HCT116 (cell line): ENCODE measurements at regions not wholly inside any gene's neighbourhood (a gene's known extent, or its start where the extent isn't known, plus 50 kb on each side); places are given as distances from the start of the nearest gene placed in this dataset.
A peak's percentile ranks its signal among the peaks of the same experiment; 100 is the strongest.

ENCODE experiments used
- ATAC-seq: fragments of 200-7000 bp; cut with Tn5 transposase; 2 replicates; pipeline ENCODE4 v1.9.1; 2020; ENCODE audit warnings: mild to moderate bottlenecking, moderate library complexity
- BruUV-seq: library from RNA; stranded (reverse); fragments of 400-500 nt; replicated peaks from 2 replicates; lab custom pipeline; 2021; lab: Mats Ljungman, UMichigan
- CTCF ChIA-PET: fragments of 300-600 bp; sonication (Branson Sonifier 250); formaldehyde crosslinking; loops from one replicate; lab custom pipeline; 2021; ENCODE audit warnings: antibody characterized with exemption; lab: Charles Lee
- POLR2A ChIA-PET: fragments of 300-600, 350-600 bp; sonication (Branson Sonifier 250); formaldehyde crosslinking; loops from one replicate; lab custom pipeline; 2021; ENCODE audit warnings: antibody characterized with exemption; lab: Charles Lee
- RAD21 ChIA-PET, 2 experiments: fragments of 300-600 bp; sonication (Branson Sonifier 250); formaldehyde crosslinking; loops; one replicate each; lab custom pipeline; 2023; ENCODE audit warnings: low total read pairs in 2 of 2; ENCODE audit not compliant: uncharacterized antibody in 2 of 2, unreplicated experiment in 2 of 2, low non-redundant PET in 1 of 2; lab: Charles Lee
- DNase-seq: peaks from one replicate; pipeline ENCODE4 v3.0.0-alpha.2; 2010; ENCODE audit warnings: low read depth, low spot score
- H2AFZ ChIP-seq: fragments of 200-600 bp; shearing (Covaris generic), sonication (generic); 2 replicates; pipeline ENCODE4 v1.6.1; 2017; ENCODE audit warnings: low read depth, mixed run types, mixed read lengths, antibody characterized with exemption, low read length; ENCODE audit not compliant: poor library complexity, severe bottlenecking
- H3K27ac ChIP-seq: 2 replicates; pipeline ENCODE4 v1.5.1; 2012; ENCODE audit warnings: low read depth, low read length
- H3K27me3 ChIP-seq: fragments of 200-600 bp; sonication (generic); 2 replicates; pipeline ENCODE4 v1.6.1; 2016; ENCODE audit warnings: mixed run types, low read length, mixed read lengths; ENCODE audit not compliant: insufficient read depth
- H3K36me3 ChIP-seq, 2 experiments: fragments of 200-500 bp in 1 of 2; fragments of 200-600 bp in 1 of 2; sonication (Bioruptor generic) in 1 of 2; sonication (generic) in 1 of 2; 2 replicates each; pipeline versions ENCODE4 v1.5.1 to v1.6.1; 2014 to 2016; ENCODE audit warnings: low read length in 2 of 2, inconsistent platforms in 1 of 2, mixed read lengths in 1 of 2, mixed run types in 1 of 2; ENCODE audit not compliant: insufficient read depth in 2 of 2, control insufficient read depth in 1 of 2
- H3K4me1 ChIP-seq, 2 experiments: fragments of 200-600 bp in 1 of 2; sonication (generic) in 1 of 2; 2 replicates each; pipeline versions ENCODE4 v1.5.1 to v1.6.1; 2012 to 2017; ENCODE audit warnings: low read length in 2 of 2, inconsistent platforms in 1 of 2, mild to moderate bottlenecking in 1 of 2, mixed read lengths in 1 of 2, mixed run types in 1 of 2, moderate library complexity in 1 of 2; ENCODE audit not compliant: insufficient read depth in 2 of 2, control insufficient read depth in 1 of 2
- H3K4me2 ChIP-seq: fragments of 200-600 bp; sonication (generic); 2 replicates; pipeline ENCODE4 v1.6.1; 2017; ENCODE audit warnings: mixed run types, low read length, mixed read lengths
- H3K4me3 ChIP-seq, 2 experiments: fragments of 200-600 bp in 1 of 2; sonication (generic) in 1 of 2; replicated peaks in 1 of 2; 2 replicates each; pipeline ENCODE4 v1.5.1; 2011 to 2016; ENCODE audit warnings: low read length in 2 of 2, control low read depth in 1 of 2, low read depth in 1 of 2, mild to moderate bottlenecking in 1 of 2, mixed read lengths in 1 of 2, mixed run types in 1 of 2
- H3K79me2 ChIP-seq: fragments of 200-600 bp; sonication (generic); 2 replicates; pipeline ENCODE4 v1.6.1; 2017; ENCODE audit warnings: mild to moderate bottlenecking, mixed run types, low read length, moderate library complexity, mixed read lengths; ENCODE audit not compliant: insufficient read depth
- H3K9ac ChIP-seq: fragments of 200-600 bp; sonication (generic); 2 replicates; pipeline ENCODE4 v1.6.1; 2016; ENCODE audit warnings: low read length, mixed read lengths
- H3K9me2 ChIP-seq: fragments of 200-600 bp; sonication (generic), shearing (Covaris generic); 2 replicates; pipeline ENCODE4 v1.6.1; 2017; ENCODE audit warnings: mixed run types, mild to moderate bottlenecking, moderate library complexity; ENCODE audit not compliant: insufficient read depth
- H3K9me3 ChIP-seq, 2 experiments: fragments of 200-500 bp in 1 of 2; fragments of 200-600 bp in 1 of 2; sonication (Bioruptor generic) in 1 of 2; sonication (generic) in 1 of 2; 2 replicates each; pipeline ENCODE4 v1.6.1; 2014 to 2017; ENCODE audit warnings: low read length in 2 of 2, mixed read lengths in 2 of 2, inconsistent platforms in 1 of 2, low read depth in 1 of 2, mild to moderate bottlenecking in 1 of 2, mixed run types in 1 of 2, moderate library complexity in 1 of 2; ENCODE audit not compliant: control insufficient read depth in 1 of 2, insufficient read depth in 1 of 2
- H4K20me1 ChIP-seq: fragments of 200-600 bp; sonication (generic), shearing (Covaris generic); 2 replicates; pipeline ENCODE4 v1.6.1; 2017; ENCODE audit warnings: mixed run types, mild to moderate bottlenecking, moderate library complexity; ENCODE audit not compliant: insufficient read depth
- CEBPB ChIP-seq: IDR thresholded peaks from 2 replicates; pipeline ENCODE4 v1.6.1; 2012; ENCODE audit warnings: low read depth
- CTCF ChIP-seq, 3 experiments: fragments of 200-600 bp in 1 of 3; sonication (generic) in 1 of 3; IDR thresholded peaks in 2 of 3; conservative IDR thresholded peaks in 1 of 3; 2 replicates each; pipeline ENCODE4 v1.5.1; 2012 to 2017; ENCODE audit warnings: low read depth in 2 of 3, low read length in 2 of 3, antibody characterized with exemption in 1 of 3, borderline replicate concordance in 1 of 3, control low read depth in 1 of 3, mild to moderate bottlenecking in 1 of 3, mixed read lengths in 1 of 3, mixed run types in 1 of 3, moderate library complexity in 1 of 3; ENCODE audit not compliant: insufficient read depth in 1 of 3
- ELF1 ChIP-seq: IDR thresholded peaks from 2 replicates; pipeline ENCODE4 v1.6.1; 2012; ENCODE audit warnings: low read depth, borderline replicate concordance
- EZH2 ChIP-seq: fragments of 200-600 bp; sonication (generic); IDR thresholded peaks from 2 replicates; pipeline ENCODE4 v1.6.1; 2017; ENCODE audit warnings: antibody characterized with exemption, mixed run types
- EZH2phosphoT487 ChIP-seq: fragments of 200-600 bp; IDR thresholded peaks from 2 replicates; pipeline ENCODE4 v1.6.1; 2018; ENCODE audit warnings: antibody characterized with exemption, borderline replicate concordance
- FOSL1 ChIP-seq: IDR thresholded peaks from 2 replicates; pipeline ENCODE4 v1.6.1; 2012; ENCODE audit warnings: low read depth
- JUND ChIP-seq: IDR thresholded peaks from 2 replicates; pipeline ENCODE4 v1.6.1; 2012
- POLR2A ChIP-seq: IDR thresholded peaks from 2 replicates; pipeline ENCODE4 v1.7.0; 2011; ENCODE audit warnings: borderline replicate concordance; ENCODE audit not compliant: insufficient read depth, insufficient read length; ENCODE audit errors: extremely low read depth
- RAD21 ChIP-seq: IDR thresholded peaks from 2 replicates; pipeline ENCODE4 v1.6.1; 2012; ENCODE audit warnings: low read depth, mild to moderate bottlenecking
- SIN3A ChIP-seq: IDR thresholded peaks from 2 replicates; pipeline ENCODE4 v1.6.1; 2012; ENCODE audit warnings: low read depth
- SP1 ChIP-seq: IDR thresholded peaks from 2 replicates; pipeline ENCODE4 v1.6.1; 2012; ENCODE audit warnings: low read depth
- SRF ChIP-seq: IDR thresholded peaks from 2 replicates; pipeline ENCODE4 v1.6.1; 2012; ENCODE audit warnings: low read depth
- TCF7L2 ChIP-seq: IDR thresholded peaks from 2 replicates; pipeline ENCODE4 v1.7.0; 2011; ENCODE audit warnings: borderline replicate concordance, inconsistent platforms; ENCODE audit not compliant: insufficient read depth, insufficient read length; ENCODE audit errors: extremely low read depth
- YY1 ChIP-seq: IDR thresholded peaks from 2 replicates; pipeline ENCODE4 v1.6.1; 2011; ENCODE audit warnings: low read length, low read depth, moderate library complexity, mild to moderate bottlenecking; ENCODE audit not compliant: insufficient replicate concordance; ENCODE audit errors: extremely low read depth
- ZFX ChIP-seq: fragments of 450-650 bp; IDR thresholded peaks from 2 replicates; pipeline ENCODE4 v1.6.1; 2017
- ZNF274 ChIP-seq: fragments of 200-500 bp; sonication (Bioruptor generic); IDR thresholded peaks from 2 replicates; pipeline ENCODE4 v1.6.1; 2014; ENCODE audit warnings: mild to moderate bottlenecking, low read depth, low read length, inconsistent platforms
- intact Hi-C: fragments of 100-400 bp; cut with micrococcal nuclease; formaldehyde crosslinking; loops from 2 replicates; pipeline ENCODE4 v1.10.0; 2022
- TF ChIP-seq, protein P1 (sequence below): IDR thresholded peaks from 2 replicates; pipeline ENCODE4 v1.6.1; 2012
- TF ChIP-seq, protein P2 (sequence below): IDR thresholded peaks from 2 replicates; pipeline ENCODE4 v1.6.1; 2011; ENCODE audit warnings: mild to moderate bottlenecking, low read length, moderate library complexity; ENCODE audit not compliant: insufficient replicate concordance; ENCODE audit errors: extremely low read depth

DNA sequence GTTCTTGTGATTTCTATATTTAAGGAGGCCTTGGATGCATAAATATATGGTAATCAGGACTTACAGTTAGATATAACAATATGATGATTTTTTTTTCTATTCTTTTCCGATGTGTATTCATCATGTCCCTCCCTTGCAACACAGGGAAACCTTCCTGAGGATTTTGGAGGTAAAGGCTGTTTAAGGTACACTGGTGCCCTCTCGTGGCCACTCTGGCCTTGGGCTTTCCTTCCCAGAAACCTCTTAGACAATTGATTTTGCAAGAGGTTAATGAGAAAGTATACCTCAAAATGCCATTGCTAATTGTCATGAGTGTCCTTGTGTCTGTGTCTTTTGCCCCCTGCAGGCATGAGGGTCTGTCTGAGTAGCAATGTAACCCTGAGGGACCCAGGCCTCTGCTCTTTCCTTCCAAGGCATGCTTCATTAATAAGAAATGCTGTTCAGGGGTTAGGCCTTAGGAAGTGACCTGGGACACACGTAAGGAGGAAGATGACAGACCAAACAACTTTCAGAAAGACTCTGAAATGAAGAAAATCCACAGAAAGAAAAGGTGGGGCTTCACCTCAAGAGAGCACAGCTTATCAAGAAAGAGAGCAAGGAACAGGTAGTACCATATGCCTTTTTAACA lies 70.3 kb upstream of the PPP2R3A start:
- DNase-seq: peak; percentile 72
- ChIA-PET POLR2A (no interaction called here), RAD21 (no interaction called here), CTCF (no interaction called here)
- Histone ChIP-seq H3K4me3 (no peak overlapping the region), H3K9me2 (no peaks in the 10 kb centered on the region), H3K79me2 (no peaks in the 10 kb centered on the region), H3K9ac (no peak overlapping the region), H3K4me1 (peaks cover 0 to 10% of the 10 kb centered on the region in 2 experiments; a peak in 1 of 4 replicates), H3K36me3 (no peaks in the 10 kb centered on the region), H3K27me3 (no peaks in the 10 kb centered on the region), H2AFZ (no peak overlapping the region), H3K4me2 (no peak overlapping the region), H3K9me3 (no peaks in the 10 kb centered on the region), H4K20me1 (no peaks in the 10 kb centered on the region), H3K27ac (no peak overlapping the region)
- no TSS peak for BruUV-seq
- intact Hi-C loops: loop anchor here (1.0 to 5.0 kb wide), 5 partner anchors 148 to 1294 kb away; partner anchors contain the start of gene EPHB1
- TF ChIP-seq ELF1: no peak
- TF ChIP-seq RAD21: peak; percentile 91
- no peak for TF ChIP-seq FOSL1
- no peak for TF ChIP-seq SRF
- no peak for TF ChIP-seq YY1
- TF ChIP-seq, protein P1, sequence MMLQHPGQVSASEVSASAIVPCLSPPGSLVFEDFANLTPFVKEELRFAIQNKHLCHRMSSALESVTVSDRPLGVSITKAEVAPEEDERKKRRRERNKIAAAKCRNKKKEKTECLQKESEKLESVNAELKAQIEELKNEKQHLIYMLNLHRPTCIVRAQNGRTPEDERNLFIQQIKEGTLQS: no peak
- no peak for TF ChIP-seq POLR2A
- no peak for TF ChIP-seq TCF7L2
- TF ChIP-seq, protein P2, sequence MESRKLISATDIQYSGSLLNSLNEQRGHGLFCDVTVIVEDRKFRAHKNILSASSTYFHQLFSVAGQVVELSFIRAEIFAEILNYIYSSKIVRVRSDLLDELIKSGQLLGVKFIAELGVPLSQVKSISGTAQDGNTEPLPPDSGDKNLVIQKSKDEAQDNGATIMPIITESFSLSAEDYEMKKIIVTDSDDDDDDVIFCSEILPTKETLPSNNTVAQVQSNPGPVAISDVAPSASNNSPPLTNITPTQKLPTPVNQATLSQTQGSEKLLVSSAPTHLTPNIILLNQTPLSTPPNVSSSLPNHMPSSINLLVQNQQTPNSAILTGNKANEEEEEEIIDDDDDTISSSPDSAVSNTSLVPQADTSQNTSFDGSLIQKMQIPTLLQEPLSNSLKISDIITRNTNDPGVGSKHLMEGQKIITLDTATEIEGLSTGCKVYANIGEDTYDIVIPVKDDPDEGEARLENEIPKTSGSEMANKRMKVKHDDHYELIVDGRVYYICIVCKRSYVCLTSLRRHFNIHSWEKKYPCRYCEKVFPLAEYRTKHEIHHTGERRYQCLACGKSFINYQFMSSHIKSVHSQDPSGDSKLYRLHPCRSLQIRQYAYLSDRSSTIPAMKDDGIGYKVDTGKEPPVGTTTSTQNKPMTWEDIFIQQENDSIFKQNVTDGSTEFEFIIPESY: no peak
- TF ChIP-seq SIN3A: no peak
- TF ChIP-seq JUND: no peak
- no peak for TF ChIP-seq ZFX
- no peak for TF ChIP-seq ZNF274
- TF ChIP-seq CEBPB: peak; percentile 61
- no peak for TF ChIP-seq EZH2
- peak; percentile 70 to 94 (median 90) for TF ChIP-seq CTCF (IDR thresholded peaks at IDR 0.05 in 2 of 3, conservative IDR thresholded peaks at IDR 0.05 in 1 of 3; ENCODE audit: borderline replicate concordance in 1 of 3, insufficient read depth in 1 of 3, low read depth in 2 of 3, low read length in 2 of 3)
- no peak for TF ChIP-seq SP1
- TF ChIP-seq EZH2phosphoT487: no peak
- ATAC-seq: peak; percentile 79
